ENCODE measurements at regions not wholly inside any gene's neighbourhood (a gene's known extent, or its start where the extent isn't known, plus 50 kb on each side); places are given as distances from the start of the nearest gene placed in this dataset.
A peak's percentile ranks its signal among the peaks of the same experiment; 100 is the strongest.

DNA sequence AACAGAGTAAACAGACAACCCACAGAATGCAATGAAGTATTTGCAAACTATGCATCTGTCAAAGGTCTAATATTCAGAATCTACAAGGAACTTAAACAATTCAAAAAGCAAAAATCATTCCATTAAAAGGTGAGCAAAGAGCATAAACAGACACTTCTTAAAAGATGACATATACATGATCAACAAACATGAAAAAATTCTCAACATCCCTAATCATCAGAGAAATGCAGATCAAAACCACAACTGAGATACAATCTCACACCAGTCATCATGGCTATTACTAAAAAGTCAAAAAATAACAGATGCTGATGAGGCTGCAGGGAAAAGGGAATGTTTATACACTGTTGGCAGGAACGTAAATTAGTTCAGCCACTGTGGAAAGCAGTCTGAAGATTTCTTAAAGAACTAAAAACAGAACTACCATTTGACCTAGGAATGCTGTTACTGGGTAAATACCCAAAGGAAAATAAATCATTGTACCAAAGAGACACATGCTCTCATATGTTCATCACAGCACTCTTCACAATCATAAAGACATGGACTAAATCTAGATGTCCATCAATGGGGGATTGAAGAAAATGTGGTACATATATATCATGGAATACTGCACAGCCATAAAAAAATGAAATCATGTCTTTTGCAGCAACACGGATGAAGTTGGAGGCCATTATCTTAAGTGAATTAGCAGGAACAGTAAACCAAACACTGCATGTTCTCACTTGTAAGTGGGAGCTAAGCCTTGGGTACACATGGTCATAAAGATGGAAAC is 393.3 kb upstream of the CBLB start:
- TF ChIP-seq, protein P1, sequence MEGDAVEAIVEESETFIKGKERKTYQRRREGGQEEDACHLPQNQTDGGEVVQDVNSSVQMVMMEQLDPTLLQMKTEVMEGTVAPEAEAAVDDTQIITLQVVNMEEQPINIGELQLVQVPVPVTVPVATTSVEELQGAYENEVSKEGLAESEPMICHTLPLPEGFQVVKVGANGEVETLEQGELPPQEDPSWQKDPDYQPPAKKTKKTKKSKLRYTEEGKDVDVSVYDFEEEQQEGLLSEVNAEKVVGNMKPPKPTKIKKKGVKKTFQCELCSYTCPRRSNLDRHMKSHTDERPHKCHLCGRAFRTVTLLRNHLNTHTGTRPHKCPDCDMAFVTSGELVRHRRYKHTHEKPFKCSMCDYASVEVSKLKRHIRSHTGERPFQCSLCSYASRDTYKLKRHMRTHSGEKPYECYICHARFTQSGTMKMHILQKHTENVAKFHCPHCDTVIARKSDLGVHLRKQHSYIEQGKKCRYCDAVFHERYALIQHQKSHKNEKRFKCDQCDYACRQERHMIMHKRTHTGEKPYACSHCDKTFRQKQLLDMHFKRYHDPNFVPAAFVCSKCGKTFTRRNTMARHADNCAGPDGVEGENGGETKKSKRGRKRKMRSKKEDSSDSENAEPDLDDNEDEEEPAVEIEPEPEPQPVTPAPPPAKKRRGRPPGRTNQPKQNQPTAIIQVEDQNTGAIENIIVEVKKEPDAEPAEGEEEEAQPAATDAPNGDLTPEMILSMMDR (IDR thresholded peaks at IDR 0.05) = no peak
- DNase-seq = no peak
- no peaks in the 10 kb centered on the region for H3K27me3 ChIP-seq
- no peak overlapping the region for H3K27ac ChIP-seq
- H3K9me3 ChIP-seq = no peaks in the 10 kb centered on the region
- intact Hi-C loops (cut with DNase I) = no loop called here
- no peak overlapping the region for H3K4me3 ChIP-seq
- WGBS, 2 donors = 61 to 70% methylated on average over 2 of the region's 2 CpGs
- ATAC-seq = no peak
- no peaks in the 10 kb centered on the region for H3K36me3 ChIP-seq
- peaks cover 0 to 7% (median 7%) of the 10 kb centered on the region in 3 donors for H3K4me1 ChIP-seq
- FAIRE-seq = no peak

DNA sequence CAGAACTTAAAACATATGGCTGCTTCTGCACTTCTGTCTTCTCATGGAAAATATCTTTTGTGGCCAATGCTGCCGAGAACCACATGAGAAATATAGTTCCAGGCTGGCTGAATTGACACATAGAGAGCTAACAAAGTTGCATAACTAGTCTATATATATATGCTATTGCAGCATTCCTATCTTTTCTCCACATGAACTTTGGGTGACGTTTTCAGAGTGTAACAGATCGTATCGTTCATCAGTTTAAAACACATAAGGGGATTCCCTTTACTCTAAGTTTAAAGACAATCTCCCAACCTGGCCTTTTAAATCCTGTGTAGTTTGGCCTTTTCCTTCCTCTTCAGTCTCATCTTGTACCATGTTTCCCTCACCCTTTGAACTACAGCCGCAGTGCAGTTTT is 394.2 kb upstream of the CBLB start:
- DNase-seq = no peak
- 60 to 62% methylated on average over 5 of the region's 5 CpGs for WGBS, 2 donors
- intact Hi-C loops (cut with DNase I) = no loop called here

DNA sequence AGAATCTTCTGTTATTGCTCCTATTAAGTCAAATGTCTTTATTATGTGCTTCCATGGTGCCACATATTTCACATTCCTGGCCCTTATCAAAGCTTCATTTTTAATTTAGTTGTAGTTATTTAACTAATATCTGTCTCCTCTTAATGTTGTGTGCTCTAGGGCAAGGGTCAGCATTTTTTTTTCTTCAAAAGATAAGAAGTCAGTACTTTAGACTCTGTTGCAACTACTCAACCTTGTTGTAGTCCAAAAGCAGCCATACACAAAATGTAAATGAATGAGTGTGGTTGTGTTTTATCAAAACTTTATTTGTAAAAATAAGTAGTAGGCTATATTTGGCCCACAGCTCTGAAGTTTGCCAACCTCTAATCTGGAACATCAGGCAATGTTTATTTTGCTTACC is 394.7 kb upstream of the CBLB start:
- intact Hi-C loops (cut with DNase I) = no loop called here
- FAIRE-seq (no peak), ATAC-seq (peak in 2 of 4 donors; percentile 37 to 41), DNase-seq (no peak)
- H3K27me3 ChIP-seq = no peaks in the 10 kb centered on the region
- no peak overlapping the region for H3K4me3 ChIP-seq
- TF ChIP-seq, protein P1 (IDR thresholded peaks at IDR 0.05) = no peak
- no peaks in the 10 kb centered on the region for H3K9me3 ChIP-seq
- H3K4me1 ChIP-seq = peaks cover 0 to 7% (median 7%) of the 10 kb centered on the region in 3 donors
- H3K36me3 ChIP-seq = no peaks in the 10 kb centered on the region
- no peak overlapping the region for H3K27ac ChIP-seq

More for the DNA sequence above, 394.2 kb upstream of the CBLB start:
- H3K4me1 ChIP-seq = peaks cover 0 to 7% (median 7%) of the 10 kb centered on the region in 3 donors
- TF ChIP-seq, protein P1 (IDR thresholded peaks at IDR 0.05) = no peak
- H3K36me3 ChIP-seq = no peaks in the 10 kb centered on the region
- H3K27me3 ChIP-seq = no peaks in the 10 kb centered on the region
- H3K4me3 ChIP-seq = no peak overlapping the region
- H3K9me3 ChIP-seq = no peaks in the 10 kb centered on the region
- no peak for ATAC-seq
- FAIRE-seq = no peak
- H3K27ac ChIP-seq = no peak overlapping the region

DNA sequence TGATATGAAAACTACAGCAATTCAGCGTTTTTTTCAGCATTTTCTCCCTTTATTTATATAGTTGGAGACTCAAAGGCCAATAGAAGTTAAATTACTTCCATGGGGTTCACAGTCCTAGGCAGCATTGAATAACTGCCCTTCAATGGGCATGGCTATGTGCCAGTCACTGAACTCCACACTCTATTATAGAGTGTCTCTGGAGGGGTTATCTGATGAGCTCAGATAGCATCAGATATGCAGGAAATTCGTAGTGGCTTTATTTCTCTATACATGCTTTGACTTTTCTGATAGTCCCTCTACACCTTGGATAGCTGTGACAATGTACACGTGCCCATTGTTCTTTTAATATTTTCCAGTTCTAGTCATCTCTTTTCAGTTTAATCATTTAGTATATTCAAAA is 396.9 kb upstream of the CBLB start:
- FAIRE-seq (no peak), ATAC-seq (no peak), DNase-seq (no peak)
- Histone ChIP-seq H3K9me3 (no peaks in the 10 kb centered on the region), H3K27ac (no peak overlapping the region), H3K4me1 (peaks cover 0 to 7% (median 7%) of the 10 kb centered on the region in 3 donors), H3K36me3 (no peaks in the 10 kb centered on the region), H3K4me3 (no peak overlapping the region), H3K27me3 (no peaks in the 10 kb centered on the region)
- TF ChIP-seq, protein P1 (IDR thresholded peaks at IDR 0.05) = no peak
- intact Hi-C loops (cut with DNase I) = no loop called here
- 18 to 22% methylated on average over 3 of the region's 3 CpGs for WGBS, 2 donors

DNA sequence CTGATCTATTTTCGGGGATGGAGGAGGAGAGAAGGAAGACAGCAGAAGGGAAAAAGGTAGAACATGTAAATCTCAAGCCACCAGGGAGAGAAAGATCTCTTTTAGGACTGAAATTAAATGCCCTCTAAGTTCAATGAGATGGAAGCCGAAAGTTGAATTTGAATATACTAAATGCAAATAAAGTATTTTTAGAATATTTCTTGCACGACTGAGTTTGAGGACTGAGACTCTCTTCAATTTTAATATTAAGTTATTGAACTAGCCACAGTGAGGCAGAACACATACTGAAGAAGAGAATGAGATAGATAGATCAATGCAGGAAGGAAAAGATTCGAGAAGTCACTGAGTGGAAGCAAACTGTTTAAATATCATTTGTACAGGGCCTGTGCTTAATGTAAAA is 399.9 kb upstream of the CBLB start:
- H3K9me3 ChIP-seq = no peaks in the 10 kb centered on the region
- H3K36me3 ChIP-seq = no peaks in the 10 kb centered on the region
- no peak overlapping the region for H3K27ac ChIP-seq
- DNase-seq (no peak), FAIRE-seq (no peak), ATAC-seq (no peak)
- intact Hi-C loops (cut with DNase I) = no loop called here
- 54 to 63% methylated on average over 4 of the region's 4 CpGs for WGBS, 2 donors
- TF ChIP-seq, protein P1 (IDR thresholded peaks at IDR 0.05) = no peak
- peaks cover 0 to 6% (median under 1%) of the 10 kb centered on the region in 3 donors for H3K4me1 ChIP-seq
- no peaks in the 10 kb centered on the region for H3K27me3 ChIP-seq
- no peak overlapping the region for H3K4me3 ChIP-seq

Data from pancreas (tissue), 10 donors.